ENCODE measurements at regions not wholly inside any gene's neighbourhood (a gene's known extent, or its start where the extent isn't known, plus 50 kb on each side); places are given as distances from the start of the nearest gene placed in this dataset.

GRCh38 chr7:26101361-26102151 is 50.4 kb upstream of the NFE2L3 start:
- no peaks in the 10 kb centered on the region for H3K27me3 ChIP-seq
- ATAC-seq (peak; percentile 58), DNase-seq (peak in 2 of 4 donors; percentile 5 to 78)
- intact Hi-C loops (cut with DNase I) = no loop called here
- H3K36me3 ChIP-seq = no peaks in the 10 kb centered on the region
- H3K4me3 ChIP-seq = peak overlapping the region in 1 of 2 donors; percentile 37
- H3K27ac ChIP-seq = peak overlapping the region; percentile 44 to 89
- TF ChIP-seq, protein P1, sequence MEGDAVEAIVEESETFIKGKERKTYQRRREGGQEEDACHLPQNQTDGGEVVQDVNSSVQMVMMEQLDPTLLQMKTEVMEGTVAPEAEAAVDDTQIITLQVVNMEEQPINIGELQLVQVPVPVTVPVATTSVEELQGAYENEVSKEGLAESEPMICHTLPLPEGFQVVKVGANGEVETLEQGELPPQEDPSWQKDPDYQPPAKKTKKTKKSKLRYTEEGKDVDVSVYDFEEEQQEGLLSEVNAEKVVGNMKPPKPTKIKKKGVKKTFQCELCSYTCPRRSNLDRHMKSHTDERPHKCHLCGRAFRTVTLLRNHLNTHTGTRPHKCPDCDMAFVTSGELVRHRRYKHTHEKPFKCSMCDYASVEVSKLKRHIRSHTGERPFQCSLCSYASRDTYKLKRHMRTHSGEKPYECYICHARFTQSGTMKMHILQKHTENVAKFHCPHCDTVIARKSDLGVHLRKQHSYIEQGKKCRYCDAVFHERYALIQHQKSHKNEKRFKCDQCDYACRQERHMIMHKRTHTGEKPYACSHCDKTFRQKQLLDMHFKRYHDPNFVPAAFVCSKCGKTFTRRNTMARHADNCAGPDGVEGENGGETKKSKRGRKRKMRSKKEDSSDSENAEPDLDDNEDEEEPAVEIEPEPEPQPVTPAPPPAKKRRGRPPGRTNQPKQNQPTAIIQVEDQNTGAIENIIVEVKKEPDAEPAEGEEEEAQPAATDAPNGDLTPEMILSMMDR (IDR thresholded peaks at IDR 0.05) = no peak
- H3K4me1 ChIP-seq = peaks cover 0 to 53% of the 10 kb centered on the region in 2 donors
- H3K9me3 ChIP-seq = no peaks in the 10 kb centered on the region

- DNase-seq = no peak
- Histone ChIP-seq H3K4me1 (peaks cover 0 to 51% of the 10 kb centered on the region in 2 donors), H3K27ac (peak overlapping the region in 1 of 2 donors; percentile 89), H3K4me3 (peak overlapping the region in 1 of 2 donors; percentile 37), H3K27me3 (no peaks in the 10 kb centered on the region), H3K36me3 (no peaks in the 10 kb centered on the region), H3K9me3 (no peaks in the 10 kb centered on the region)
- ATAC-seq = no peak
- intact Hi-C loops (cut with DNase I) = no loop called here
- TF ChIP-seq, protein P1 (IDR thresholded peaks at IDR 0.05) = no peak
These were observed 49.8 kb upstream of the NFE2L3 start for GRCh38 chr7:26102176-26102575.

Small RNAs in the stretch of these regions (microRNA-seq; reads per million reads assigned to microRNA genes)
- gene MIR148A = 898 to 2,476 reads per million in 2 donors

All from left lung (tissue), 4 donors.